Tongue (tissue), 1 donor: ENCODE measurements at regions not wholly inside any gene's neighbourhood (a gene's known extent, or its start where the extent isn't known, plus 50 kb on each side); places are given as distances from the start of the nearest gene placed in this dataset.

Experiments used
- DNase-seq: peaks from one replicate; pipeline ENCODE4 v3.0.0-alpha.2; 2015

GRCh38 chr20:16174311-16174710 lies 398.9 kb downstream of the KIF16B start:
- DNase-seq, result peak; percentile 54

GRCh38 chr20:16173044-16173443 lies 400.2 kb downstream of the KIF16B start:
- no peak for DNase-seq

- no peak for DNase-seq
These were observed 402.1 kb downstream of the KIF16B start for GRCh38 chr20:16171180-16171579.

GRCh38 chr20:16170406-16170971 lies 402.8 kb downstream of the KIF16B start:
- no peak for DNase-seq

GRCh38 chr20:16167423-16168130 lies 405.7 kb downstream of the KIF16B start:
- peak; percentile 76 for DNase-seq

GRCh38 chr20:16166737-16167136 lies 406.5 kb downstream of the KIF16B start:
- no peak for DNase-seq

GRCh38 chr20:16158976-16159286 lies 414.3 kb downstream of the KIF16B start:
- DNase-seq, result no peak

- no peak for DNase-seq
These were observed 414.9 kb downstream of the KIF16B start for GRCh38 chr20:16158090-16158975.

- no peak for DNase-seq
These were observed 425.3 kb downstream of the KIF16B start for GRCh38 chr20:16147916-16148315.

- no peak for DNase-seq
These were observed 426.0 kb downstream of the KIF16B start for GRCh38 chr20:16147216-16147615.

GRCh38 chr20:16145919-16146318 lies 427.3 kb downstream of the KIF16B start:
- DNase-seq, result no peak

- DNase-seq, result peak; percentile 32
These were observed 429.7 kb downstream of the KIF16B start for GRCh38 chr20:16143596-16143995.

GRCh38 chr20:16135630-16136029 lies 437.6 kb downstream of the KIF16B start:
- DNase-seq, result no peak

- no peak for DNase-seq
These were observed 441.0 kb downstream of the KIF16B start for GRCh38 chr20:16132036-16132798.

- no peak for DNase-seq
These were observed 443.8 kb downstream of the KIF16B start for GRCh38 chr20:16129411-16129810.

GRCh38 chr20:16128538-16129106 lies 444.6 kb downstream of the KIF16B start:
- no peak for DNase-seq

GRCh38 chr20:16125816-16126215 lies 447.4 kb downstream of the KIF16B start:
- DNase-seq, result peak; percentile 15

GRCh38 chr20:16124911-16125776 lies 448.1 kb downstream of the KIF16B start:
- no peak for DNase-seq

GRCh38 chr20:16124491-16124890 lies 448.8 kb downstream of the KIF16B start:
- no peak for DNase-seq

GRCh38 chr20:16123623-16124022 lies 449.6 kb downstream of the KIF16B start:
- DNase-seq, result no peak

- no peak for DNase-seq
These were observed 453.3 kb downstream of the KIF16B start for GRCh38 chr20:16119909-16120308.
